Myocyte (in vitro differentiated cells): ENCODE measurements at regions not wholly inside any gene's neighbourhood (a gene's known extent, or its start where the extent isn't known, plus 50 kb on each side); places are given as distances from the start of the nearest gene placed in this dataset.
"Not testable (repeated sequence)": the region's sequence is repeated elsewhere in the genome, so short reads cannot be mapped to it uniquely, and the experiment has no call there.

ENCODE experiments used
- DNase-seq: peaks from one replicate; pipeline ENCODE4 v3.0.0-alpha.2; 2012; ENCODE audit warnings: low read depth

GRCh38 chr6:50461696-50462095 lies 251.6 kb upstream of the TFAP2D start:
- no peak for DNase-seq

- DNase-seq, result no peak
Measured at GRCh38 chr6:50463931-50464330, 249.4 kb upstream of the TFAP2D start.

- DNase-seq, result no peak
Measured at GRCh38 chr6:50467931-50468330, 245.4 kb upstream of the TFAP2D start.

GRCh38 chr6:50471041-50471440 lies 242.3 kb upstream of the TFAP2D start:
- DNase-seq, result no peak

GRCh38 chr6:50510361-50510760 lies 203.0 kb upstream of the TFAP2D start:
- no peak for DNase-seq

- DNase-seq, result no peak
Measured at GRCh38 chr6:50520326-50521266, 192.7 kb upstream of the TFAP2D start.

- no peak for DNase-seq
Measured at GRCh38 chr6:50524341-50524740, 189.0 kb upstream of the TFAP2D start.

GRCh38 chr6:50527985-50528384 lies 185.3 kb upstream of the TFAP2D start:
- no peak for DNase-seq

- no peak for DNase-seq
Measured at GRCh38 chr6:50539447-50539846, 173.9 kb upstream of the TFAP2D start.

GRCh38 chr6:50541941-50542340 lies 171.4 kb upstream of the TFAP2D start:
- no peak for DNase-seq

- no peak for DNase-seq
Measured at GRCh38 chr6:50543666-50544065, 169.7 kb upstream of the TFAP2D start.

- no peak for DNase-seq
Measured at GRCh38 chr6:50549026-50549425, 164.3 kb upstream of the TFAP2D start.

- DNase-seq, result no peak
Measured at GRCh38 chr6:50549475-50549874, 163.9 kb upstream of the TFAP2D start.

- DNase-seq, result no peak
Measured at GRCh38 chr6:50555982-50556381, 157.3 kb upstream of the TFAP2D start.

- no peak for DNase-seq
Measured at GRCh38 chr6:50565004-50565403, 148.3 kb upstream of the TFAP2D start.

- not testable (repeated sequence) for DNase-seq
Measured at GRCh38 chr6:50571230-50571629, 142.1 kb upstream of the TFAP2D start.

GRCh38 chr6:50585441-50586330 lies 127.6 kb upstream of the TFAP2D start:
- no peak for DNase-seq

- no peak for DNase-seq
Measured at GRCh38 chr6:50586331-50586675, 127.0 kb upstream of the TFAP2D start.

GRCh38 chr6:50589751-50590470 lies 123.4 kb upstream of the TFAP2D start:
- no peak for DNase-seq

GRCh38 chr6:50591135-50591534 lies 122.2 kb upstream of the TFAP2D start:
- DNase-seq, result no peak

GRCh38 chr6:50600280-50600679 lies 113.0 kb upstream of the TFAP2D start:
- DNase-seq, result no peak

GRCh38 chr6:50602292-50602691 lies 111.0 kb upstream of the TFAP2D start:
- DNase-seq, result peak; percentile 57
